ENCODE measurements at regions not wholly inside any gene's neighbourhood (a gene's known extent, or its start where the extent isn't known, plus 50 kb on each side); places are given as distances from the start of the nearest gene placed in this dataset.
"Not testable (repeated sequence)": the region's sequence is repeated elsewhere in the genome, so short reads cannot be mapped to it uniquely, and the experiment has no call there.

DNA sequence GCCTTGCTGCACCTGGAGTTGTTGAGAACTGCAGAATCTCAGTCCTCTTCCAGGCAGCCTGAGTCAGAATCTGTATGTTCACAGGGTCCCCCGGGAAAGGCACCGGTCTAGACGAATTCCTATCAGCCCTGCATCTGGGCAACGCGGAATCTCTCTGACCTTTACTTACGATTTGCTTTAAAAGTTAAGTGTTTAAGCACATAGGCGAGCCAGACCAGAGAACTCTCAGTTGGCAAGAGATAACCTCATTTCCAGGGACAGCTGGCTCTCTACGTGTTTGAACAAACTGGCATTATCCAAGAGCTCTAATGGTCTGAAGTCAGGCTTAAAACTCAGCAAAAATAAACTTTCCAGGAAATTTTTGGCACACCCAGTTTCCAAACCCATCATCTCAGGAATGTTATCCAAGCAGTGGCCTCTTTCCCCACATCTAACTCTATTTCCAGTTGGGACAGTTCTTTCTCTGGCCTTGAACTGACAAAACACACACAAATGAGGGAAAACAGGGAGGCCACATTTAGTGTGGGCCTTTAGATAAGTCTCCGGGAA lies 53.4 kb downstream of the HES1 start:
- H3K27me3 Mint-ChIP-seq, result no peaks in the 10 kb centered on the region
- no peak for DNase-seq (ENCODE audit: low spot score in 2 of 2)
- H3K4me1 Mint-ChIP-seq, result no peaks in the 10 kb centered on the region
- no peaks in the 10 kb centered on the region for H3K36me3 Mint-ChIP-seq (ENCODE audit: insufficient read depth)
- H3K27ac Mint-ChIP-seq (ENCODE audit: low read depth), result no peak overlapping the region
- H3K4me3 Mint-ChIP-seq, result no peak overlapping the region
- ATAC-seq (replicated peaks; ENCODE audit: extremely low read depth, poor library complexity, severe bottlenecking), result no peak
- no peaks in the 10 kb centered on the region for H3K9me3 Mint-ChIP-seq

DNA sequence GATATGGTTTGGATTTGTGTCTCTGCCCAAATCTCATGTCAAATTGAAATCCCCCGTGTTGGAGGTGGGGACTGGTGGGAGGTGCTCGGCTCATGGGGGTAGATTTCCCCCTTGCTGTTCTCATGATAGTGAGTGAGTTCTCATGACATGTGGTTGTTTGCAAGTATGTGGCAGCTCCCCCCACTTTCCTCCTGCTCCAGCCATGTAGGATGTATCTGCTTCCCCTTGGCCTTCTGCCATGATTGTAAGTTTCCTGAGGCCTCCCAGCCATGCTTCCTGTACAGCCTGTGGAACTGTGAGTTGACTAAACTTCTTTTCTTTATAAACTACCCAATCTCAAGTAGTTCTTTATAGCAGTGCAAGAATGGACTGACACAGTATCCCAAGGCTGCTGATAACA lies 55.9 kb downstream of the HES1 start:
- DNase-seq (ENCODE audit: low spot score in 2 of 2), result not testable (repeated sequence)

DNA sequence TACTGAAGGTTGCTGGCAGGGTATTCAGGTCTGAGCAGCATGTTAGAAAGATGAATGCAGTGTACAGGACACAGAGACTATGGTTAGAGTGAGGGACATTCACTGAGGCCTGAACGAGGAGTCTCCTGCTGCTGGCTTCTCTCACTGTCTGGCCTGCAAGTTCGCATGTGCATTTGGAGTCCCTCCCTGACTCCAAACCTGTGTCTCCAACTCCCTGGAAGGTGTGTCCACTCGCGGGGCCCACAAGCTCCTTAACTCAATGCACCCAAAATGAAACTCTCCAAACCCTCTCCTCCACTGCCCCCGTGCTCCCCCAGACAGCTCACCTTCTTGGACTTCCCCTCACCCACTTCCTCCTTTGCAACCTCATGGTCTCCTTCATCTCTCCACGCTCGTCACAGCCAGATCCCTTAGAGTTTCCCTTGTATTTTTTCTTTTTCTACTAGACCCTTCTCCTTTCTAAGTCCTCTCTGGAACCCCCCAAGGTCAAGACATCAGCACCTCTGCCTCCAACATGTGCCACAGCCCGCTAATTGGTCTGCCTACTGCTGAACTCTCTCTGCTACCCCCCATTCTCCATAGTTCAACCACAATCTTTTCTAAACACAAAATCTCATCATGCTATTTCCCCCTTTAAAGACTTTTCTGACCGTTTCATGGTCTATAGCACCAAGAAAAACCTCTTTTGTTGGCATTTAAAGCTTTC lies 58.3 kb downstream of the HES1 start:
- Mint-ChIP-seq H3K9me3 (no peaks in the 10 kb centered on the region), H3K36me3 (ENCODE audit: insufficient read depth) (no peaks in the 10 kb centered on the region), H3K4me1 (no peaks in the 10 kb centered on the region), H3K27me3 (peaks cover 23% of the 10 kb centered on the region), H3K4me3 (no peak overlapping the region), H3K27ac (ENCODE audit: low read depth) (peak overlapping the region; percentile 0)
- ATAC-seq (replicated peaks; ENCODE audit: extremely low read depth, poor library complexity, severe bottlenecking) (no peak), DNase-seq (ENCODE audit: low spot score in 2 of 2) (no peak)

More for the DNA sequence above, 55.9 kb downstream of the HES1 start:
- not testable (repeated sequence) for H3K27ac Mint-ChIP-seq (ENCODE audit: low read depth); ATAC-seq (replicated peaks; ENCODE audit: extremely low read depth, poor library complexity, severe bottlenecking); H3K9me3 Mint-ChIP-seq; H3K4me1 Mint-ChIP-seq; H3K36me3 Mint-ChIP-seq (ENCODE audit: insufficient read depth); H3K4me3 Mint-ChIP-seq; H3K27me3 Mint-ChIP-seq

DNA sequence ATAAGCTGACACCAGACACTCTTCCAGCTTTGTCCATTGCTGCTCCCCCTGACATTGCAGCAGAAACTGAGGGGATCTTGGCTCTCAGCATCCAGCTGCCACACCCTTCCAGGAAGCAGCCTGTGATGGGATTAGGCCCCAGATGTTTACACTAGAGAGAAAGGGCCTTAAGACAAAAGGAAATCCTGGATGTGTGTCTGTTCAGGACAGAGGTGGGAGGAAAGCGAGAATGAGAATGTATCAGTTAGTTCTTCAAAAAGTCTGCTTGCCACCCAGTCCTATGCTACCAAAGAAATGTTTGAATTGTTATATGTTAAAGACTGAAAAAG lies 58.8 kb downstream of the HES1 start:
- DNase-seq (ENCODE audit: low spot score in 2 of 2) (no peak), ATAC-seq (replicated peaks; ENCODE audit: extremely low read depth, poor library complexity, severe bottlenecking) (no peak)
- Mint-ChIP-seq H3K4me3 (no peak overlapping the region), H3K27ac (ENCODE audit: low read depth) (peak overlapping the region; percentile 0), H3K27me3 (peaks cover 28% of the 10 kb centered on the region), H3K36me3 (ENCODE audit: insufficient read depth) (no peaks in the 10 kb centered on the region), H3K4me1 (no peaks in the 10 kb centered on the region), H3K9me3 (no peaks in the 10 kb centered on the region)

DNA sequence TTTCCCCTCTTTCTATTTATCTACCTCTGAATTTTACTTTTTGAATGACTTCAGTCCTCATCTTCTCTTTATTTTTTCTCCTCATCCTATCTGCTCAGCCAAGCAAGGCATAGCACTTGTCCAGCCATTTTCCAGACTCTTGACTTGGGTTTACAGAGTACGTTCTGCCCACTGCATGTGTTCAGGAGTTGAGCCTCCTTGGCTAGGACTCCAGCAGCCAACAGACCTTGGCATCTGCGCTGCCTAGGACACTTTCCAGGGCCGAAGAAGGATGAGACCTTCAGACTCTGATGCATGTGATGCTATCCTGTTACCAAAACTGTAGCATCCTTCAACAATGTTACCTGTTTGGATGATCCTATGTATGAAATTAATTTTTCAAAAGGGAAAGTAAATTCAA lies 59.7 kb downstream of the HES1 start:
- no peak overlapping the region for H3K4me3 Mint-ChIP-seq

DNA sequence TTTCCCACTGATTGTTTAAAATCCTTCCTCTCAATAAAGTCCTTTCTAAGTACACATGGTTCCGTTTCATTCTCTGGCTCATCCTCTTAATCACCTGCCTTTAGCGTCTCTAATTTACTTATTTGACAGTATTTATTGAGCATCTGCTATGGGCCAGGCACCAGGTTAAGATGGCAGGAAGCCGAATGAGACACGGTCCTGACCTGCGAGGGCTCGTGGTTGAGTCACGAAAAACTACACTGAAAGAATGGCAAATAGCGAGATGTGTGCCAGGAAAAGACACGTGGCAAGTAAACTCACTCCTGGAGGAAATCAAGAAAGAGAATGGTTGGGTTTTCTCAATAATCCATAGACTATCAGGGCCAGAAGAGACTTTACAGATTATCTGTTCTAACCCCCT lies 60.9 kb downstream of the HES1 start:
- Mint-ChIP-seq H3K9me3 (no peaks in the 10 kb centered on the region), H3K27ac (ENCODE audit: low read depth) (no peak overlapping the region), H3K4me3 (no peak overlapping the region), H3K36me3 (ENCODE audit: insufficient read depth) (no peaks in the 10 kb centered on the region), H3K27me3 (peaks cover 50% of the 10 kb centered on the region), H3K4me1 (no peaks in the 10 kb centered on the region)
- DNase-seq (ENCODE audit: low spot score in 2 of 2) (no peak), ATAC-seq (replicated peaks; ENCODE audit: extremely low read depth, poor library complexity, severe bottlenecking) (no peak)

More for the DNA sequence above, 59.7 kb downstream of the HES1 start:
- Mint-ChIP-seq H3K9me3 (no peaks in the 10 kb centered on the region), H3K27me3 (peaks cover 37% of the 10 kb centered on the region), H3K4me1 (no peaks in the 10 kb centered on the region), H3K36me3 (ENCODE audit: insufficient read depth) (no peaks in the 10 kb centered on the region), H3K27ac (ENCODE audit: low read depth) (no peak overlapping the region)
- ATAC-seq (replicated peaks; ENCODE audit: extremely low read depth, poor library complexity, severe bottlenecking) (no peak), DNase-seq (ENCODE audit: low spot score in 2 of 2) (no peak)

DNA sequence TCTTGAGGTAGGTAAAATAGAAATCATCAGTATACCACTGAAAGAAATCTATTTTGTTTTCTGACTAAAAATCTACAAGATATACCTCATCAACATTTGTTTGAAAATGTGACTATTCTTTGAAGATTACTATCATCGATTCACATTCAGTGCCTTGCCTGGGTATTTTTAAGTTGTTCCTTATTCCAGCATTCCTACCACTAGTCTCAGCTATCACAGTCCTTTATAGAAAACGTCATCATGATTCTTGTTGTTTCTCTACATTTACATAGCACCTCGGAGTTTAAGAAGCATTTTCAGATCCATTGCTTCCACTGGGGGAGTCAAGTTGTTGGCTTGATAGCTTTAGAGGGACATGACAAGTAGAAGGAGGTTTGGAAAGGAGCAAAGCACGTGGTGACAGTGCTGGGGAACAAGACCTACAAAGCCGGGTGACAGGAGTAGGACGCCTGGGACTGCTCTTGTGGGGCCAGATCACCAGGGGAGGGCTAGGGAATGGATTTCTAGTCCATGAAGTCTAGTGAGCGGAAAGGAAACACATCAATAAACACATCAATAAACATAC lies 61.5 kb downstream of the HES1 start:
- ATAC-seq (replicated peaks; ENCODE audit: extremely low read depth, poor library complexity, severe bottlenecking) (no peak), DNase-seq (ENCODE audit: low spot score in 2 of 2) (no peak)
- Mint-ChIP-seq H3K27ac (ENCODE audit: low read depth) (no peak overlapping the region), H3K9me3 (no peaks in the 10 kb centered on the region), H3K4me1 (no peaks in the 10 kb centered on the region), H3K27me3 (peaks cover 56% of the 10 kb centered on the region), H3K4me3 (no peak overlapping the region), H3K36me3 (ENCODE audit: insufficient read depth) (no peaks in the 10 kb centered on the region)

DNA sequence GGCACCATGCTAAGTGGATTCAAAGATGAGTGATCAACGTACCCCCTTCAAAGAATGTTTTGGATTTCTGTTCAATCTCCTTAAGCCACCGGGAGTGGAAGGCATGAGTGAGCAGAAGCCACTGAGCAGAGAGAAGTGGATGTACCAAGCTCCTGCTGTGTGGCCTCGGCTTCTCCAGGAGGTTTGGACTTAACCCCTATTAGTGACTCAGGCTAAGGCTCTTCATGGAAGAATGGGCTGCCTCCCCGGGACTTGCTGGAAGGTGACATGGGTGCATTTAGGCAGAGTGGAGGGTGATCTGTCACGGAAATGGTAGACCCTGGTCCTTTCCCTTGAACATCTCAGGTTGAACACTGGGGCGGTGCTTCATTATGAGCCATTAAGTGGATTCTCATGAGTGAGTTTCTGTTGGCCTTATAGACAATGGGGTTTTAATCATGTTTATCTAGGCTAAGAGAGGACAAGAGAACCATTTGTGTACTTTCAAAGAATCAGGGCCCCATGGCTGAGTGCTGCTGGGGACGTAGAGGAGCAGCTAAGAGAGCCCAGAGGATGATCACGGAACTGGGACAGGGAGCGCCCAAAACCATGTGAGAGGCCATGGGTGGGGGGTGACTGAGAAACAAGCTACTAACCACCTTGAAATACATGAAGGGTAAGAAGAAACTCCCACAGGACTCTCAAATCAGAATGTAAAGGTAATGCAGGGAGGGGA lies 62.2 kb downstream of the HES1 start:
- Mint-ChIP-seq H3K4me3 (no peak overlapping the region), H3K27ac (ENCODE audit: low read depth) (no peak overlapping the region), H3K36me3 (ENCODE audit: insufficient read depth) (no peaks in the 10 kb centered on the region), H3K4me1 (no peaks in the 10 kb centered on the region), H3K27me3 (peaks cover 62% of the 10 kb centered on the region), H3K9me3 (no peaks in the 10 kb centered on the region)
- DNase-seq (ENCODE audit: low spot score in 2 of 2) (no peak), ATAC-seq (replicated peaks; ENCODE audit: extremely low read depth, poor library complexity, severe bottlenecking) (no peak)

DNA sequence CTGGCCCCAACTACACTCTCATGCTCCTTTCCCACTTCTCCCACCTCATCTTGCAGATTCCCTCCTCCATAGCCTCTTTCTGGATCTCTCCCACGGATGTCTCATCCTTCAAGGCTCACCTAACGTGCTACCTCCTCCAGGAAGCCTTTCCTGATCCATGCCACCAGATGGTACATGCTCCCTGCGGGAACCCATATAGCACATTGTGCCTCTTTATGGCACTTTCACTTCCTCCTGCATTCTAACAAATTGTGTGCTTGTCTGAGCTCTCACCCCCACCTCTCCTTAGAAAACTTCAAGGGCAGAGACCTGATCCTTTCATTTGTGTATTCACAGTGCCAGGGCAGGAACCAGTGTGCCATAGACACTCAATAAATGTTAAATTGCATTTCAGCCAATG lies 63.0 kb downstream of the HES1 start:
- H3K4me3 Mint-ChIP-seq, result no peak overlapping the region
- peaks cover 70% of the 10 kb centered on the region for H3K27me3 Mint-ChIP-seq
- no peaks in the 10 kb centered on the region for H3K36me3 Mint-ChIP-seq (ENCODE audit: insufficient read depth)
- DNase-seq (ENCODE audit: low spot score in 2 of 2) (no peak), ATAC-seq (replicated peaks; ENCODE audit: extremely low read depth, poor library complexity, severe bottlenecking) (no peak)
- H3K9me3 Mint-ChIP-seq, result no peaks in the 10 kb centered on the region
- H3K27ac Mint-ChIP-seq (ENCODE audit: low read depth), result no peak overlapping the region
- peaks cover 4% of the 10 kb centered on the region for H3K4me1 Mint-ChIP-seq

DNA sequence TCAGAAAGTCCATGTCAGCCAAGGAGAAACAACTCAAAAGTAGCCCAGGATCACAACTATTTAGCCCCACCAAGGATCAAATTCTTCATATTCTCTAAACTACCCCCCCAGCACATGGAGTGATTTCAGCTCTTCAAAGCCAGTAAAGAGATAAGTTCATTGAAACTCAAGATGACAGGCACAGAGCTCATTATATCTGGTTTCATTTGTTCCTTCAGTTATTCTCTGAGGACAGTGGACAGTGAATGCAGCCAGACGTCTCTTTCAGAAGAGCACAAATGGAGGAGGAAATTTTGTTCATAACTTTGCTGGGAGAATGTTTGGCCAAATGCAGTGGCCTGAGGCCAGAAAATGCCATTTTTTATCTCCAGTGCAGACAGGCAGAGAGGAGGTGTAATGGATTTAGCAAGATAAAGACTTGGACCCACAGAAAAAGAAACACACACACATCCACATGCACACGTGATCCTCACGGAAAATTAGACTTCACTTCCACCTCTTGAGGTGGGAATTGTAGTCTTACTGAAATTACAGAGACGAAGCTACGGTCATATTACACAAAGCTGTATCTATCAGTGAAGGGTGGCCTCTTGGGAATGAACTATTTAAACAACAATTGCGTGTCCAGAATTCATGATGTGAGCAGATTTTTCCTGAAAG lies 64.6 kb downstream of the HES1 start:
- H3K36me3 Mint-ChIP-seq (ENCODE audit: insufficient read depth), result no peaks in the 10 kb centered on the region
- no peak overlapping the region for H3K4me3 Mint-ChIP-seq
- ATAC-seq (replicated peaks; ENCODE audit: extremely low read depth, poor library complexity, severe bottlenecking) (no peak), DNase-seq (ENCODE audit: low spot score in 2 of 2) (no peak)
- H3K9me3 Mint-ChIP-seq, result no peaks in the 10 kb centered on the region
- H3K27ac Mint-ChIP-seq (ENCODE audit: low read depth), result no peak overlapping the region
- peaks cover 81% of the 10 kb centered on the region for H3K27me3 Mint-ChIP-seq
- peaks cover 4% of the 10 kb centered on the region for H3K4me1 Mint-ChIP-seq

DNA sequence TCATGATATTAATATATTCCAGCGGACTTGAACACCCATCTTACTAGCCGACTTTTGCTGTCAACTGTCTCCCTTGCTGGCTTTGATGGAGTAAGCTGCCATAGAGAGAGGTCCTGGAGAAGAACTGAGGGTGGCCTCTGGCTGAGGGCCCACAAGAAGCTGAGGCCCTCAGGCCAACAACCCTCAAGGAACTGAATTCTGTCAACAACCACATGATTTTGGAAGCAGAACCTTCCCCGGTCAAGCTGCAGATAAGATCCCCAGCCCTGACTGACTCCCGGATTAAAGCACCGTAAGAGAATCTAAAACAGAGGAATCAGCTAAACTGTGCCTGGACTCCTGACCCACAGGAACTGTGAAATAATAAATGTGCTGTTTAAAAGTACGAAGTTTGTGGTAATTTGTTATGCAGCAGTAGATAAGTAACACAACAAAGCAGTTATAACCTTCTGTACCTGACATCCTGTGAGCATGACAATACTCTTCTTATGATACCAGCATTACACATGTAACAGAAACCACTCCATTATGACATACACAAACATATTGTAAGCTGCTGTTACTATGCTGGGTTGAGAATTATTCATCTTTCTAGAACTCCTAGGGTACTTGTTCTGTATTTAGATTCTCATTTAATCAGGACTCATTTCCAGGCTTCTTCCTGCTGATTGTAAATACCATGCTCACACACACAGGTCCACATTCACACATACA lies 66.2 kb downstream of the HES1 start:
- peaks cover 4% of the 10 kb centered on the region for H3K4me1 Mint-ChIP-seq
- H3K36me3 Mint-ChIP-seq (ENCODE audit: insufficient read depth), result no peaks in the 10 kb centered on the region
- no peak overlapping the region for H3K27ac Mint-ChIP-seq (ENCODE audit: low read depth)
- no peaks in the 10 kb centered on the region for H3K9me3 Mint-ChIP-seq
- ATAC-seq (replicated peaks; ENCODE audit: extremely low read depth, poor library complexity, severe bottlenecking), result no peak
- H3K4me3 Mint-ChIP-seq, result no peak overlapping the region
- no peak for DNase-seq (ENCODE audit: low spot score in 2 of 2)
- peaks cover 95% of the 10 kb centered on the region for H3K27me3 Mint-ChIP-seq

DNA sequence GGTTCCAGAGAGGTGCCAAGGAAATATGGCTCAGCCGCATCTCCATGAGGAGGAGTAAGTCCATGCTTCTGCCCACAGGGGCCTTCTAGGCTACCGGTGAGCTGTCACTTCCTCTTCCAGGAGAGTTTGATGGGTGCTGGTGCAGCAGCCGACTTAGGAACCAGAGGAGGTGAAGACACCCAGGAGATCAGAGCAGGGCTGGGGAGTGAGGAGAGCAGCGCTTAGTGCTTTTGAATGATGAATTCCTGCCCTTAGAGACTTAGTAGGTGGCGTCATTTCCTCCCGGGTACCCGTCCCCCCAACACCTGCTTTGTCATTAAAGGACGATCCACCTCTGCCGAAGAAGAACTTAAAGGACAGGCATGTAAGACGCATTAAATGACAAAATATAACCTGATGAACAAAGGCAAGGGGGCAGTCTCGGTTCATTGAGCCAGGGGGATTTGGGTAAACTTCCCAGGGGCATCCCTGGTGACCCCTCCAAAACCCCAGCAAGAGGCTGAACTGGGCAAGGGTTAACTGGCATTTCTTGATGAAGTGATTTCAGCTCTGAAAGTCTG lies 67.6 kb downstream of the HES1 start:
- Mint-ChIP-seq H3K27ac (ENCODE audit: low read depth) (no peak overlapping the region), H3K4me1 (peaks cover 4% of the 10 kb centered on the region), H3K36me3 (ENCODE audit: insufficient read depth) (no peaks in the 10 kb centered on the region), H3K4me3 (peak overlapping the region; percentile 54), H3K27me3 (peaks cover 85% of the 10 kb centered on the region), H3K9me3 (no peaks in the 10 kb centered on the region)
- ATAC-seq (replicated peaks; ENCODE audit: extremely low read depth, poor library complexity, severe bottlenecking) (peak; percentile 24), DNase-seq (ENCODE audit: low spot score in 2 of 2) (no peak)

Data from central memory CD8-positive, alpha-beta T cell (primary cell).